ENCODE measurements at regions not wholly inside any gene's neighbourhood (a gene's known extent, or its start where the extent isn't known, plus 50 kb on each side); places are given as distances from the start of the nearest gene placed in this dataset.

DNA sequence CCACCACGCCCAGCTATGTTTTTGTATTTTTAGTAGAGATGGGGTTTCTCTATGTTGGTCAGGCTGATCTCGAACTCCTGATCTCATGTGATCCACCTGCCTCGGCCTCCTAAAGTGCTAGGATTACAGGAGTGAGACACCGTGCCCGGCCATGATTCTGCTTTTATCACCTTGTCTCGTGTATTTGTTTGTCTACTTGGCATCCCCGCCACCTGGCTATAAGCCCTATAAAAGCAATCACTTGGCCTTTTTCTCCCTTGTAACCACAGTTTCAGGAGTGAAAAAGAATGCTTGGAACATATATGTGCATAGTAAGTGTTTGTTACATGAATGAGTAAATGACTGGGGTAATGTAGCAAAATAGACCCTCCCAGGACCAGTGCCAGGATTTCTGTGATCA lies 77.5 kb upstream of the PAPOLG start:
- Histone ChIP-seq H3K79me2 (ENCODE audit: control insufficient read depth, low read length) (no peaks in the 10 kb centered on the region), H3F3A (ENCODE audit: control insufficient read depth, insufficient read depth) (no peaks in the 10 kb centered on the region), H3K4me3 (ENCODE audit: low read length) (no peak overlapping the region), H3K4me2 (ENCODE audit: low read length) (no peak overlapping the region), H3K9me3 (ENCODE audit: control insufficient read depth, insufficient read depth, low read length) (no peaks in the 10 kb centered on the region), H3K27ac (ENCODE audit: low read depth, low read length) (no peak overlapping the region), H4K20me1 (ENCODE audit: control insufficient read depth, insufficient read depth, low read depth, low read length) (no peaks in the 10 kb centered on the region), H3K4me1 (ENCODE audit: control insufficient read depth, low read length) (peaks cover 9% of the 10 kb centered on the region), H3K27me3 (ENCODE audit: control insufficient read depth, low read length) (peaks cover 18% of the 10 kb centered on the region), H3K36me3 (ENCODE audit: control insufficient read depth, low read length) (no peaks in the 10 kb centered on the region), H3K9me2 (replicated peaks; ENCODE audit: control insufficient read depth, low read length) (no peaks in the 10 kb centered on the region)
- TF ChIP-seq, protein P1, sequence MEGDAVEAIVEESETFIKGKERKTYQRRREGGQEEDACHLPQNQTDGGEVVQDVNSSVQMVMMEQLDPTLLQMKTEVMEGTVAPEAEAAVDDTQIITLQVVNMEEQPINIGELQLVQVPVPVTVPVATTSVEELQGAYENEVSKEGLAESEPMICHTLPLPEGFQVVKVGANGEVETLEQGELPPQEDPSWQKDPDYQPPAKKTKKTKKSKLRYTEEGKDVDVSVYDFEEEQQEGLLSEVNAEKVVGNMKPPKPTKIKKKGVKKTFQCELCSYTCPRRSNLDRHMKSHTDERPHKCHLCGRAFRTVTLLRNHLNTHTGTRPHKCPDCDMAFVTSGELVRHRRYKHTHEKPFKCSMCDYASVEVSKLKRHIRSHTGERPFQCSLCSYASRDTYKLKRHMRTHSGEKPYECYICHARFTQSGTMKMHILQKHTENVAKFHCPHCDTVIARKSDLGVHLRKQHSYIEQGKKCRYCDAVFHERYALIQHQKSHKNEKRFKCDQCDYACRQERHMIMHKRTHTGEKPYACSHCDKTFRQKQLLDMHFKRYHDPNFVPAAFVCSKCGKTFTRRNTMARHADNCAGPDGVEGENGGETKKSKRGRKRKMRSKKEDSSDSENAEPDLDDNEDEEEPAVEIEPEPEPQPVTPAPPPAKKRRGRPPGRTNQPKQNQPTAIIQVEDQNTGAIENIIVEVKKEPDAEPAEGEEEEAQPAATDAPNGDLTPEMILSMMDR (IDR thresholded peaks at IDR 0.05; ENCODE audit: low read depth, low read length, poor library complexity, severe bottlenecking) = no peak
- no peak for TF ChIP-seq EZH2phosphoT487 (IDR thresholded peaks at IDR 0.05; ENCODE audit: borderline replicate concordance, low read length)

DNA sequence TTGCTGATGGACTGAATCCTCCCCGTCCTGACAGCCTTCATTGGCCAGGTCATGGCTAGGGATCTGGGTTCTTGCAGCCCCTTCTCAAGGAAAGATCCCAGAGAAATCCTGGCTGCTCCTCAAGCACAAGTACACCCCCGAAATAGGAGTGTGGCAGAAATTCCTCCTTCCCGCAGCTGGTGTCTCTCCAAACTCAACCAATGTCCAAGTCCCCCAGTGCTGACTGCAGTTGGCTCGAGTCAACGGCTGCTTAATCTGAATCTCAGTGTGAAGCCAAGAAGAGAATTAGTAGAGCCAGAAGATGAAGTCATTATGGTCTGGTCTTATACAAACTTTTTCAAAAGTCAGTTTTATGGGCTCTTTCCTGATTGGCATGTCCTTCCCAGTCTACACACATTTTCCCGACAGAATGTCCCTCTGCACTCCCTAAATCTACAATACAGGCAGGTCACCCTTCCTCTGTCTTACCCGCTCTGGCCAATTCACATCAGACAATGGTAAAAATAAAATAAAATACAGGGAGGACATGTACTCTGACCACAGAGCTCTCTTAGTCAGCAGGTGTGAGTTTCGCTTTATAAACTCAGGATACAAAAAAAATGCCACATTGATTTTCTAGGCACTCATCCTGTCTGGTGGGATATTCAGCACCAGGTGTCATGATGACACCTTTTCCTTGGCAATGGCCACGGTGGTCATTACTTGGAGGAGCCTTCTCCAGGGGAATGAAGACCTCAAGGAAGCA lies 76.9 kb upstream of the PAPOLG start:
- Histone ChIP-seq H3K36me3 (ENCODE audit: control insufficient read depth, low read length) (no peaks in the 10 kb centered on the region), H3K9me3 (ENCODE audit: control insufficient read depth, insufficient read depth, low read length) (no peaks in the 10 kb centered on the region), H3K27me3 (ENCODE audit: control insufficient read depth, low read length) (peaks cover 18% of the 10 kb centered on the region), H3K4me2 (ENCODE audit: low read length) (no peak overlapping the region), H3K4me3 (ENCODE audit: low read length) (no peak overlapping the region), H3F3A (ENCODE audit: control insufficient read depth, insufficient read depth) (no peaks in the 10 kb centered on the region), H3K4me1 (ENCODE audit: control insufficient read depth, low read length) (peaks cover 9% of the 10 kb centered on the region), H3K27ac (ENCODE audit: low read depth, low read length) (no peak overlapping the region), H4K20me1 (ENCODE audit: control insufficient read depth, insufficient read depth, low read depth, low read length) (no peaks in the 10 kb centered on the region), H3K79me2 (ENCODE audit: control insufficient read depth, low read length) (no peaks in the 10 kb centered on the region), H3K9me2 (replicated peaks; ENCODE audit: control insufficient read depth, low read length) (no peaks in the 10 kb centered on the region)
- TF ChIP-seq, protein P1 (IDR thresholded peaks at IDR 0.05; ENCODE audit: low read depth, low read length, poor library complexity, severe bottlenecking) = no peak
- no peak for TF ChIP-seq EZH2phosphoT487 (IDR thresholded peaks at IDR 0.05; ENCODE audit: borderline replicate concordance, low read length)

DNA sequence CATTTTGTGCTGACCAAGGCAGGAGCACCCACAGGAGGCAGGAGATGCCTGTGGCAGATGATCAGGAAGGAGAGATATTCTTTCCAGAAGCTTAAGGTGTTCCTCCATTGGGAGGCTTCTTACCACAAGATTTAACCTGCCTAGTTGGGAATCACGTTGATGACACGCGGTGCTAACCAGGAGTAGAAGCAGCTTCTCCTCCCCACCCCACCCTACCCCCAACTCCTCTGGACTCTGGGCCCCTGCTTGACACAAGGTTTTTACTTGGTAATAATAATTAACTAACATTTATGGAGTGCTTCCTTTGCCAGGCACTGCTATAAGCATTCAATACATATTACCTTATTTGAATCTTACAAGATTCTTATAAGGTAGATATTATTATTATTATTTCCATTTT lies 62.5 kb upstream of the PAPOLG start:
- Histone ChIP-seq H3K4me3 (ENCODE audit: low read length) (no peak overlapping the region), H3K4me2 (ENCODE audit: low read length) (no peak overlapping the region), H3K9me3 (ENCODE audit: control insufficient read depth, insufficient read depth, low read length) (no peaks in the 10 kb centered on the region), H3K27ac (ENCODE audit: low read depth, low read length) (no peak overlapping the region), H3K36me3 (ENCODE audit: control insufficient read depth, low read length) (no peaks in the 10 kb centered on the region), H3K9me2 (replicated peaks; ENCODE audit: control insufficient read depth, low read length) (no peaks in the 10 kb centered on the region), H3F3A (ENCODE audit: control insufficient read depth, insufficient read depth) (no peaks in the 10 kb centered on the region), H3K79me2 (ENCODE audit: control insufficient read depth, low read length) (no peaks in the 10 kb centered on the region), H3K4me1 (ENCODE audit: control insufficient read depth, low read length) (no peaks in the 10 kb centered on the region), H4K20me1 (ENCODE audit: control insufficient read depth, insufficient read depth, low read depth, low read length) (no peaks in the 10 kb centered on the region), H3K27me3 (ENCODE audit: control insufficient read depth, low read length) (0 out of 2 replicates have a peak, but pooled peaks cover 7% of the 10 kb centered on the region)
- no peak for TF ChIP-seq EZH2phosphoT487 (IDR thresholded peaks at IDR 0.05; ENCODE audit: borderline replicate concordance, low read length)
- TF ChIP-seq, protein P1 (IDR thresholded peaks at IDR 0.05; ENCODE audit: low read depth, low read length, poor library complexity, severe bottlenecking) = no peak

Measured in DOHH2 (cell line).